HG03097 (cell line): ENCODE measurements at regions not wholly inside any gene's neighbourhood (a gene's known extent, or its start where the extent isn't known, plus 50 kb on each side); places are given as distances from the start of the nearest gene placed in this dataset.

ENCODE experiments used
- ATAC-seq: cut with Tn5 transposase; IDR thresholded peaks from one replicate; pipeline ENCODE4 v1.9.1; 2021; ENCODE audit not compliant: unreplicated experiment, low FRiP score

DNA sequence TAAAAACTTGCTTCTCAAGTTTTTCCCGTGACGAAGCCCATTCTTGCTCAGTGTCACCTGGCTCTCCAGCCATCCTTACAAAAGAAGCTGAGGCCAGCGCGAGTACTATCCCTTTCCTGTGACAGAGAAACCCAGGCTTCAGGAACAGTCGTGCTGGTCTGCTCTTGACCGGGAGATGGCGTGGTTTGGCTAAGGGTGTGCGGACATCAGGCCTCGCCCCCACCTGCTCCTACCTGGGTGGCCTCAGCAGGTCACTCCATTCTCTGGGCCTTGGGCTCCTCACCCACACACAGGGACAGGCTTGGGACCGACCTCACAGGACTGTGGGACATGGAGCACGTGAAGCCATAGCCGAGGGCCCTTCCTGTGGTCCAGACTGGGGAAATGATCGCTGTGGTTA, 75.2 kb upstream of the CIBAR2 start:
- no peak for ATAC-seq

DNA sequence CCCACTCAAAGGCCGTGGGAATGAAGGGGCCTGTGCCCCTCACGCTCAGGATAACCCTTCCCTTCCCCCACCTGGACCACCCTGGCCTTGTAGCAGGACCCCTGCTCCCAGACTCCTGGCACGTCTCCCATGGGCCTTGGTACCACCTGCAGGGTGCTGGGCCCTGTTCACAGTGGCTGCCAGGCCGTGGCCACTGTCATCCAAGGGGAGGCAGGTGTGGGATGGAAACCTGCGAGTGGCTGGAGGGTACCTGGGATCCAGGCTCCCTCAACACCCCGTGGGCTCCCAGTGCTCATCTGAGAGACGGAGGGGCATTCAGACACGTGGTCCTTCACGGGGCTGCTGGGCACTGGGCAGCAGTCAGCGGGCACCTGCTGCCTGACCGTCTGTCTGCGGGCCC, 75.6 kb upstream of the CIBAR2 start:
- ATAC-seq: no peak

DNA sequence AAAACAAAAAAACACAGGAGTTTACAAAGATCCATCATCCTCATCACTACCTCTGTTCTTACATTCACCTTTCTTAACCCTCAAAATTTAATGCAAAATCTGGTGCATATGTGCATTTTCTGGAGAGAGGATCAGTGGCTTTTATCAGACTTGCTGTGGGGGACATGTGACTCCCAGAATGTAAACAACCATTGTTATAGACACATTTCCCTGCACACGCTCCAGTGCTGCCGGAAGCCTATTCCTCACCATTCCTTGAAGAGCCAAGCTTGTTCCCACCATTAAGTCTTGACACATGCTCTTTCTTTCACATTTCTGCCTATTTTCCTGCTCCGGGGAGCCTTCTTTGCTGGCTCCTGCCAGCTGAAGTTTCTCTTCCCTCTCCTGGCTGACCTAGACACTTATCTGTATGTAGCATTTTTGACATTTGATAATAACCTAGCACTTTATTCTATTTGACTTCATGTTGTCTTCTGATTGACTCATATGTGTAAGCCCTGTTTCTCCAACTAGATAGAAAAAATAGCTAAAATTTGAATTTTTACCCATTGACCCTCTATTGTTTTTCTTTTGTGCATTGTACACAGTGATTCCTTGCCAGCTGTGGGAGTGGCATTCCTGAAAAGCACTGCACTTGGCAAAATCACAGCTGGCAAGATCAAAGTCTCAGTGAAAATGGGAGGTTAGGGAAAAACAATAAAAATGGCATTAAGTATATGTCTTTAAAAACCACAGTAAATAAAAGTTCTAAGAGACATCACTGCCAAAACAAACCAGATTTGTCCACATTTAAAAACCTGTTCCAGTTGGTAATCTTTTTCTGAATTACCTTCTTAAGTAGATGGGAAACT, 76.8 kb upstream of the CIBAR2 start:
- no peak for ATAC-seq

DNA sequence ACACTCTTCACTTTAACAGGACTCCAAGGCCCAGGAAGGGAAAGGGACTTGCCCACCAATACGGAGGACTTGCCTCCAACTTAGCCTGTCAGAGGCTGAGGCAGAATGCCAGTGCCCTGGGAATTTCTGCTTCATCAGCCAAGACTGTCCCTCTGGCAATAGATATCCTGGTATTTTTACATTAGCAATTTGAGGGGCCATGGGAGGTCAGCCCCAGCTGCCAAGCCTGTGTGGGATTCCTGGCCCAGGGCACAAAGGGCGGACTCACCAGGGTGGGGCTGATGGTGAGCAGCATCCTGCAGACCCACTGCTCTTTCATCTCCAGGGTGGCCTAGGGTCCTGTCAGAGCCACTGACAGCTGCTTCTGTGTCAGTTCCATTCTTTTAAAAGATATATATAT, 78.3 kb upstream of the CIBAR2 start:
- no peak for ATAC-seq

DNA sequence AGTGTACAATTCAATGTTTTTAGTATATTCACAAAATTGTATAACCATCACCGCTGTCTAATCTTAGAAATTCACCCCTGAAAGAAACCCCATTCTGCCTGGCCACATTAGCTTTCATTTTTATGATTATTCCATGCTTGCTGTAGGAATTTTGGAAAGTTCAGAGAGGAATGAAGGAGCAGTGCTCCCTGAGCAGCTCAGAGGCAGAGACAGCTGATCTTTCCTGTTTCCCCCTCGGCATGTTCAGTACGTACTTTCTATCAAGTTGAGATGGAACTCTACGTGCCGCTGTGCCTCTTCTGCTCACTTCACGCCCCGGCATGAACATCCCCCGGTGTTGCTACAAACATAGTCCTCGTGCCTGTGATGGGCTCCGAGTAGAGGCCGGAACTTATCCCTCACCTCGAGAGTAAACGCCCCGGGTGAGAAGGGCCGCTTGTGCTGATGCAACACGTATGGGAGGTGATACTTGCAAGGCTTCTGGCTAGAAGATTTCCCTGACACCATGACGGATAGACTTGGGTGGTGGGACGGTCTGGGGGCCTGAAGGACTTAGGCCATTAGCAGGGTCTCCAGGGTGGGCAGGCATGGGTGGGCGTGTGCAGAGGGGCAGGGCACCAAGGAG, 79.2 kb upstream of the CIBAR2 start:
- ATAC-seq: no peak

DNA sequence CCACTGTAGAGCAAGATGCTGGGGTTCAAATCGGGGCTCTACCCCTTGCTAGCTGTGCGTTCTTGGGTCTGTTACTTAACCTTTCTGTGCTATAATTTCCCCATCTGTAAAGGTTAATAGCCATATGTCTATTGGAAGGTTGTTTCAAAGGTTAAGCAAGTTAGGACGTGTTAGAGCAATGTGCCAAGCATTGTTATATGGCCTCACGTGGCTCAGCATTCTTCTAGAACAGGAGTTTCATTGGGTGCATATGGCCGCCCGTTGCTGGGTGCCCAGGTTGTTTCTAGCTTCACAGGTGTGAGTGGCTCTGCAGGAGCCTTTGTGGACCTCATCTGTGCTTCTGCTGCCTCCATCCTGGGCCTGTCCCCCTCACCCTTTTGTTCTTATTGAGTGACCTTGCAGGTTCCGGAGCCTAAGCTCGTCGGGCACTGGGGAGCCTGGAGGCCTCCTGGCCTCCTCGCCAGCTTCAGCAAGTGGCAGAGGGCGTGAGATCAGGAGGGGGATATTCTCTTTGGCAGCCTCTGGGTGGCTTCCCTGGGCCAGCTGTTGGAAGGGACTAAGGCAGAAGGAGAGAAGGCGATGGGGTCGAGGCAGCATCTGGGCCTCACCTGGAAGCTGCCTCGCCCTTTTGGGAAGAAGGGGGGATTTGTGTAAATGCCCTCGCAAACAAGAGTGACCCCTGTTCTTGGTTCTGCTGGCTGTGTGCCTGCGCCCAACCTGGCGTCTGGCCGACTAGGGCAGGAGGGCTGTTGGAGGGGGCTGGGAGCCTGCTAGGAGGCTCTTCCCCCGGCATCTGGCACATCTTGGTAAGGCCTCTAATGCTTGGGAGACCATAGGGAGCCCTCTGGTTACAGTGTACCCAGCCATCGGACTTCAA, 80.2 kb upstream of the CIBAR2 start:
- ATAC-seq: no peak

DNA sequence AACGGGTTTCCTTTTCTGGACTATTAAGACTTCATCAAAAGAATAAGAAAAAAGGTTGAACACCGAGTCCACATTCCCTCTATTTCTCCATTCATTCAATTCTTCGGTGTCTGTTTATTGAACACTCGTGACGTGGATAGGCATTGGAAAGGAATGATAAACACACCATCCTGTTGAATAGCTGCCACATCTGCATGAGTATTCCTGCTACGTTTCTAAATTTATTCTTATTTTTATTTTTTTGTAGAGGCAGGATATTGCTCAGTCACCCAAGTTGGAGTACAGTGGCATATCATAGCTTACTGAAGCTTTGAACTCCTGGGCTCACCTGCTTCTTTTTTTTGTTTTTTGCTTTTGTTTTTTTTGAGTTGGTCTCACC, 80.8 kb upstream of the CIBAR2 start:
- no peak for ATAC-seq

DNA sequence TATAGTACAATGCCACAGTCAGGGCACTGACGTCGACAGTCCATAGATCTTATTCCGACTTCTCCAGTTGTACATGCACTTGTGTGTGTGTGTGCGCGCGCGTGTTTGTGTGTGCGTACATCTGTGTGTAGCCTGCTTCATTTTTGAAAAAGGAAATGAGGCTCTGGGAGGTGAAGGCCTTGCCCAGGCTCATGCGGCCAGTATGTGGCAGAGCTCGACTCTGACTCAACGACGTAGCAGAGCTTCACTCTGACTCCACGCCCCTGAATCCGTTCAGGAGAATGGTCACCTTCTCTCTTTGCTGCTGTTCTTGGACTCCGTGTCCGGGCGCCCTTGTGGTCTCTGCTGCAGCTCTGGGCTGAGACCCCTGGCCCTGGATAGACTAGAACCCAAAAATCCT, 81.6 kb upstream of the CIBAR2 start:
- no peak for ATAC-seq

DNA sequence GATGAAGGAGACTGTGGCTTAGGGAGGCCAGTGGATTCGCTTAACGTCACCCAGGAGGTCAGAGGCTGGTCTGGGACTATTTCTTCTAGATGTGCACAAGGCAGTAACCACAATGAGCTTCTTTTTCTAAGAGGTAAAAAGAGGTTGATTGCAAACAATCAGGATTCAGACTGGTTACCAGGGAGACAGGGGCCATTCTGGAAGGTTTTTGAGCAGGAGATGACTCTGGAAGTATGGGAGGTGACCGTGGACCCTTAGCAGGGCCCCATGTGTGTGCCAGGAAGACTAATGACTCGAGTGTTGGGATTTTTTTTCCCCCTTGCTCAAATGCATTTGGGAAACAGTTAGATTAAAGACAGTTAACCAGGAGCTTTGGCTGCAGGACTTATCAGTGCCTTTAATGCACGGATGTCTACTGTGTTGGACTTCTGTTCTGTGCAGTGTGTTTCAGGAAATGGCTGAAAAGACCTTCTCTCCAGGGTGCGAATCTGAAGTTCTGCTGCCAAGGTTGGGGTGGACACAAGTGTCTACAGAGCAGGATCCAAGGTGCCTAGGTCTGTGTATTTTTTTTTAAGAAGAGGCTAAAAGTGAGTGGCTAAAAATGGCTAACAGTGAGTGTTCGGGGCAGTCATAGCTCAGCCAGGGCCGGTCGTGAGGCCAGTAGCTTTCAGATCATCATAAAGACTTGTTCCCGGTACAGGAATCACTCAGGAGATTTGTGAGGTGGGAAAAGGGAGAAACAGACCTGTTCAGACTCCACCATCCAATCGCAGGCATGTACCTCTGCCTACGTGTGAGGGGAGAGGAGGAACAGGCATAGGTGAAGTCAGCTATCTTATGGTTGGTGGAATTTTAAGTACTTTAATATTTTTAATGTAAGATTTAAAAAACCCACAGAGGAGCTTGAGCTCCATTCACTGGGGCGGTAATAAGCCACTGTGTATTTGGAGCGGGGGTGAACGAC, 82.3 kb upstream of the CIBAR2 start:
- ATAC-seq: no peak

DNA sequence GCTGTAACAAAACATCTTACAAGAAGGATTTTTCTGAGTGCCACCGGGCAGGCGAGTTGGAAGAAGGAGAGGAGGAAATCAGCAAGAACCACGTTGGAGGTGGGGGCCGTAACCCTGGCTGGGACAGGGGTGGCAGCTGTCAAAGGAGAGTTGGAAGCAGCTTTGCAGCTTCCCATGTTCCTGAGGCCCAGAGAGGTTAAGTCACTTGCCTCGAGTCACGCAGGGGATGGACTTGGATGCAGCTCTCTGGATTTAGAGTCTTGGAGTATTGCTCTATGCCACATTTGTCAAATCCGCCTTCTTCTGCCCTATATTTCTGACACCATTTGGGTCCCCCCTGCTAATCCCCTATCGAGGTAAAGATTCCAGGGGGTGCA, 83.0 kb upstream of the CIBAR2 start:
- ATAC-seq: no peak

DNA sequence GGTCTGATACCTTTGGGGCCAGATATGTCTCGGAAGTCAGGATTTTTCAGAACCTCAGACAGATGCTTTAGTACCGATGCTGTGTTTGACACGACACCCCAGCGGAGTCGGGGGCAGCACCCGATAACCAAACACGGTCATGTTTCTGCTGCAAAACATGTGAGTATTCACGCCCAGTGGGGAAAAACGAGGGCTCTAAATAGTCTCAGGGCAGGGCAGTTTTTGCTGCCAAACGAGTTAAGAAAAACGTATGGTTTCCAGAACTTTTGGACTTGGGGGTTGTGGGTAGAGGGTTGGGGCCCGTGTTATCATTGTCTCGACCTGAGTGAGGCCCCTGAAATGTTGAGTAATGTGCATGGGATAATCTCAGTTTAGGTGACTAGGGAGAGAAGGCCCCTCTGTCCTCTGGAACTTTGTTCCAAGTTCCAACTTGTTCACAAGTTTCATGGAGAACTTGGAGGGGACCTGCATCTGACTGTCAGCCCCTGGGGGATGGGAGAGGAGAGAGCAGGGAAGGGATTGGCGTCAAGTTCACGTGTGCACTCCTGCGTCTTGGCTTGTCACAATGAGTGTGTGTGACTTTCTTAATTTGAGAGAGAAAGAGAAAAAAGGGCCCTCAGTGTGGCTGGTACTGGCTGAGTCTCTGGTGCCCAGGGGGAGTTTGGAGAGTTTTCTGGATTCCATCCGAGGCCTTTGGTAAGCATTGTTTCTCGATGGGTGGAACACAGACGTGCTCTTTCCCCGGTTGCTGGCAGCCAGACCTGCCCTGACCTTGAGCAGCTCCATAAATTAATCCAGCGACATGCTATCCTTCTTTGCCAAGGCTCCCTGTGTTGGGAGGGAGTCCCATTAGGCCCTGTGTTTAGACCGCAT, 83.9 kb upstream of the CIBAR2 start:
- no peak for ATAC-seq

DNA sequence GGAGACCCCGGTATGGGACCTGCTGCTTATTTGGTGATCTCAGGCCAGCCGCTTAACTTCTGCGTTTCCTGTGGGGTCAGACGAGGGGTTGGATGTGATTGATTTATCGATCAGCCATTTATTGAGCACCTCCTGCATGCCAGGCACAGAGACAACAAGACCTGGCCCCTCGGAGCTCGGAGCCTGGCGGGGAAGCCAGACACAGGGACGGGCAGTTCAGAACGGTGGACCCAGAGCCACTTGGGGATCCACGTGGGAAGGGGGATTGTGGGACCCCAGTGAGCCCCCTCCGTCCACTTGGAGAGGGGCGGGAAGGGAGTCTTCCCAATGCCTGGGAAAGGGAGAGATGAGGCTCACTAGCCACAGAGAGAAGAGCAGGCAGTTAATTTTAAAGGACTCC, 84.7 kb upstream of the CIBAR2 start:
- no peak for ATAC-seq

DNA sequence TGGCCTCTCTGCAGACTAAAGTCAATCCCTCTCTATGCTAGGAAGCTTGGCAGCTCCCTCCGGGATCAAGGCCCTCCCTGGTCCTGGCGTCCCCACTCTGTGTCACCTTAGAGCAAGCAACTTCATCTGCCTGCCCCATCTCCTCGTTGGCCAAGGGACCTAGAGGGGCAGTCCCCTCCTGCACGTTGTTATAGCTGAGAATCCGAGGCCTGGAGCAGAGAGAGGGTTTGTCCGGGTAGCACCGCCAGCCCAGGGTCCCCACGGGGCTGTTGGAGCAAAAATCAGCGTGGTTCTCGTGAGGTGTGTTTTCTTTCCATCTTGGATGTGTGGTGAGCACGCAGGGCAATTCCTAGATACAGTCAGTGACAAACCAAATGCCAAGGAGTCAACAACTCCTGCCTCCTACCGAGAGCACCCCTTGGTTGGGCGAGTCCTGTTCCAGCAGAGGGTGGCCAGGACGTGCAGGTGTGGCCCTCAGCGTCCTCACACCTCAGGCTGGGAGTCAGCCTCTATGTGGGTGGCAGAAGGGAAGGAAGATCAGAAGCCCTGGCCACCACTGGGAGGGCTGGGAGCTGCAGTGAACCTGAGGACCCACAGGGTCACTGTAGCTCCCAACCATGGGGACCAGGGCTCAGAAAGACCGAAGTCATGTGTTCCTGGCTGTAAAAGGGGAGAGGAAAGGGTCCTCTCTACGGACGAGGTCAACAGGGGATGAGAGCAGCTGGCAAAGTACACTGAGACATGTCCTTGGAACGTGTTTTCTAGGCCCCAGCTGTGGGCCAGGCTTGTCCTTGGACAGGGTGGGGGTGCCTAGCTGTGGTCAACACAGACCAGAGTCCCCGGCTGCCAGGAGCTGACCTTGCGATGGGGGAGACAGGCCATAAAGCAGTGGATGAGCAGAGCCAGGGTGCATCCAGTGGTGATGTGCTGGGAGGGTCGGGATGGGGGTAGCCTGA, 85.6 kb upstream of the CIBAR2 start:
- ATAC-seq: no peak

DNA sequence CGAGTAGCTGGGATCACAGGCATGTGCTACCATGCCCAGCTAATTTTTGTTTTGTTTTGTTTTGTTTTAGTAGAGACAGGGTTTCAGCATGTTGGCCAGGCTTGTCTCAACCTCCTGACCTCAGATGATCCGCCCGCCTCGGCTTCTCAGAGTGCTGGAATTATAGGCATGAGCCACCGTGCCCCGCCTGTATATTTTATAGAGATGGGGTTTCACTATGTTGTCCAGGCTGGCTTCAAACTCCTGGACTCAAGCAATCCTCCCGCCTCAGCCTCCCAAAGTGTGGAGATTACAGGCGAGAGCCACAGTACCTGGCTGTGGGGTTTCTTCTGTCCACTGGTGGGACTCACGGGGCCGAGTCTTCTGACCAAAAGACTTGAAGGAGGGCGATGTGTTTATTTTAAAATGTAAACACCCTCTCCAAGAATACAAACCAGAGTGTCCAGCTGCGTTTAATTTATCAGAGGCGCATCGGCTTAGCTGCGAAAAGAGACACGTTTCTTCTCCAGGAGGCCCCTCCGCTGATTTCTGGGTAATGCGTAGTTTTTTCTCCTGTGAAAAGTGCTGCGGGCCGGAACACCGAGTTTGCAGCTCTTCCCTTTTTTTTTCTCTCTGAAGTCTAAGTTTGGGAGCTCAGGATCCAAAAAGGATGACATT, 86.9 kb upstream of the CIBAR2 start:
- no peak for ATAC-seq

DNA sequence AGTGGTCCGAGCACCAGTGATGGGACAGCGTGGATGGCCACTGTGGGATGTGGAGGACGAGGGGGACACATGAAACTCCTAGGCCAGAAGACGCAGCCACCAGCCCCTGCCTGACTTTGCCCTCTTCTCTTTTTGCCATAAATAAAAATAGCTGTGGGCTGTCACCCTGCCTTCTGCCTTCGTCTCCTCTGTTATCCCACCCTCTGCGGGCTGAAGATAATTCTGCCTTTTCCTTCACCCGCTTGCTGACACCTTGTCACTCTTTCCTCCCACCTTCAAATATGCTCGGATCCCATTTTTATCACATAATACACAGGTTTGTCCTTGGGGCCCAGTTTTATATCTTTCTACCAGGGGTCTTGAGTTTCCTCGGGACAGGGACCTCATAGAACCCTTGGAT, 87.6 kb upstream of the CIBAR2 start:
- ATAC-seq: no peak

DNA sequence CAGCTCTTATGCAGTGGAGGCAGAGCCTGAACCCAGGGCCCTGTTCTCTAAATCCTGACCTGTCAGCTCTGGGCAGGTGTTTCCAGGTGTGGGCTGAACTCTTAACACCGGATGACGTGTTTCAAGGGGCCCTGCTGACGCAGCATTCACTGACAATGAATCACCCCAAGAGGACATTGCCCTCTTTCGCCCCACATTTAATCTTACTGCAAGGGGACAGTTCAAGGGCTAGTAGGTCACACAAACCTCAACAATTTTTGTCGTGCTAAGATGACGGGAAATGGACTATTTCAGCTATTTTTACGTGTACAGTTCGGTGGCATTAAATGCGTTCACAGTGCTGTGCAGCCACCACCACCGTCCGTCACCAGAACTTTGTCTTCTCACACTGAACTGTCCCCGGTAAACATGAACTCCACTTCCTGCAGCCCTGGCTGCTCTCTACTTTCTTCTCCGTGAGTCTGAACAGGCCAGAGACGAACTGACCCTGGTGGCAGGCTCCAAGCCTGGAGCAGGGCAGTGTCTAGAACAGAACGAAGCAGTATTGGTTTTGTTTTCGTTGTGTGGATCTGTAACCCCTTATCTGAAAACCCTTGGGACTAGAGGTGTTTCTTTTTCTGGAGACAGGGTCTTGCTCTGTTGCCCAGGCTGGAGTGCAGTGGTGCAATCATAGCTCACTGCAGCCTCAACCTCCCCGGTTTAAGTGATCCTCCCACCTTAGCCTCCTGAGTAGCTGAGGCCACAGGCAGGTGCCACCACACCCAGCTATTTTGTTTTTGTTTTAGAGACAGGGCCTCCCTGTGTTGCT, 88.4 kb upstream of the CIBAR2 start:
- ATAC-seq: no peak

DNA sequence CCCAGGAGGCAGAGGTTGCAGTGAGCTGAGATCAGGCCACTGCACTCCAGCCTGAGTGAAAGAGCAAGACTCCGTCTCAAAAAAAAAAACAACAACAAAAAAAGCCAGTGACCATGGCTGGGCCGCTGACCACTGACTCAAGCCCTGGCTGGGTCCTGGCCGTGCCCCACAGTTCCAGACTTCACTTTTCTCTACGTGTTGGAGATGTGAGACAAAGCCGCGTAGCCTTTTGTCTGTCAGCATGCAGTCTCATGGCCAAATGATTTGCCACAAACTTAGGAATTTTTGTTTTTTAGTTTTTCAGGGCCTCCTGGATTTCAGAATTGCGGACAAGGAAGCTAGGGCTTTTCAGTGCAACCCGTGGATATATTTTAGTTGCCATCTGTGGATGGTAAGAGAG, 89.3 kb upstream of the CIBAR2 start:
- ATAC-seq: no peak
